Psoas muscle (tissue), 7 donors: ENCODE measurements at regions not wholly inside any gene's neighbourhood (a gene's known extent, or its start where the extent isn't known, plus 50 kb on each side); places are given as distances from the start of the nearest gene placed in this dataset.

Experiments used
- ATAC-seq, 4 donors: fragments of 200-7000 bp; cut with Tn5 transposase; one replicate each; pipeline ENCODE4 v1.9.1; 2020; ENCODE audit warnings: moderate library complexity in 3 of 4, mild to moderate bottlenecking in 2 of 4
- DNase-seq, 2 donors: peaks; one replicate each; pipeline ENCODE4 v3.0.0-alpha.2; 2020
- H3K27ac ChIP-seq: fragments of 200-600 bp; one replicate; pipeline ENCODE4 v1.8.0; 2022
- H3K27me3 ChIP-seq, 3 donors: fragments of 200-600 bp in 1 of 3; one replicate each; pipeline versions ENCODE4 v1.6.1 to v1.8.0; 2013 to 2022; ENCODE audit warnings: low read length in 2 of 3, mild to moderate bottlenecking in 2 of 3, moderate library complexity in 1 of 3; ENCODE audit not compliant: insufficient read depth in 3 of 3
- H3K36me3 ChIP-seq, 2 donors: fragments of 200-600 bp in 1 of 2; one replicate each; pipeline versions ENCODE4 v1.6.1 to v1.8.0; 2013 to 2022; ENCODE audit warnings: low read depth in 1 of 2, mild to moderate bottlenecking in 1 of 2, moderate library complexity in 1 of 2; ENCODE audit not compliant: insufficient read depth in 1 of 2
- H3K4me1 ChIP-seq: fragments of 200-600 bp; one replicate; pipeline ENCODE4 v1.8.0; 2022
- H3K4me3 ChIP-seq: fragments of 200-600 bp; one replicate; pipeline ENCODE4 v1.8.0; 2022; ENCODE audit warnings: mild to moderate bottlenecking
- H3K9me3 ChIP-seq: fragments of 200-600 bp; one replicate; pipeline ENCODE4 v1.8.0; 2022
- WGBS, 3 donors: extraction: QIAGEN DNeasy Blood & Tissue Kit; methylation state at CpG; one replicate each; pipeline versions ENCODE4 v1.1.6 to v1.1.7; 2013; 5-methylcytosine and 5-hydroxymethylcytosine counted together
- intact Hi-C, 2 donors: fragments of 100-400 bp; cut with DNase I; formaldehyde crosslinking; loops; one replicate each; pipeline versions ENCODE4 v1.11.0 to v1.14.2; 2022
- TF ChIP-seq, protein P1 (sequence below): fragments of 200-600 bp; IDR thresholded peaks from one replicate; pipeline ENCODE4 v1.8.0; 2022; ENCODE audit warnings: antibody characterized with exemption
- donor health status: healthy with polysubstance abuse.
- donor health status: DM: no; HTN: no; CAD: no; lungs with moderate emphysema.
- donor health status: Bipolar disorder and iron deficiency.
- donor health status: healthy.
- donor health status: DM: yes; HTN: yes; CAD: no.
- donor health status: DM: no; HTN: no; CAD: no.
- donor health status: DM: yes; HTN: yes; CAD: no.

DNA sequence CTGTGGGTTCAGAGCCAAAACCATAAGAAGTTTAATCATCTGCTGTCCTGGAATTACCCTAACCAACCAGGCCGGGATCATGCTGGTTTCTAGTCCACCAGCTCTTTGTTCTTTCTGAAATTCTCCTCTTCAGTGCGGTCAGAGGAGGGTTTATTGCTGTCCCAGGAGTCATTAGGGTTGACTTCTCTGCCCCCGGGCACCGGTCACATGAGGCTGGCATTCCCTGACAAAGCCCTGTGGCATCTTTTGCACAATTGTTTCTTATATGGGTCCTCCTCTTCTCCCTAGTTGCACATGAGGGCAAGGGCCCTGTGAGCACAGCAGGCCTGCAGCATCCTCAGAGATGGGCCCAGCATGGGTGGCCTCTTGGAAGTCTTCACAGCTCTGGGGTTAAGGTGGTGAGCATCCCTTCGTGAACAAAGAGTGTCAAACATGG, 243.9 kb downstream of the IRF8 start:
- Histone ChIP-seq H3K4me1 (no peaks in the 10 kb centered on the region), H3K9me3 (no peaks in the 10 kb centered on the region), H3K36me3 (no peaks in the 10 kb centered on the region), H3K4me3 (no peak overlapping the region), H3K27me3 (no peaks in the 10 kb centered on the region), H3K27ac (no peak overlapping the region)
- no peak for DNase-seq
- TF ChIP-seq, protein P1, sequence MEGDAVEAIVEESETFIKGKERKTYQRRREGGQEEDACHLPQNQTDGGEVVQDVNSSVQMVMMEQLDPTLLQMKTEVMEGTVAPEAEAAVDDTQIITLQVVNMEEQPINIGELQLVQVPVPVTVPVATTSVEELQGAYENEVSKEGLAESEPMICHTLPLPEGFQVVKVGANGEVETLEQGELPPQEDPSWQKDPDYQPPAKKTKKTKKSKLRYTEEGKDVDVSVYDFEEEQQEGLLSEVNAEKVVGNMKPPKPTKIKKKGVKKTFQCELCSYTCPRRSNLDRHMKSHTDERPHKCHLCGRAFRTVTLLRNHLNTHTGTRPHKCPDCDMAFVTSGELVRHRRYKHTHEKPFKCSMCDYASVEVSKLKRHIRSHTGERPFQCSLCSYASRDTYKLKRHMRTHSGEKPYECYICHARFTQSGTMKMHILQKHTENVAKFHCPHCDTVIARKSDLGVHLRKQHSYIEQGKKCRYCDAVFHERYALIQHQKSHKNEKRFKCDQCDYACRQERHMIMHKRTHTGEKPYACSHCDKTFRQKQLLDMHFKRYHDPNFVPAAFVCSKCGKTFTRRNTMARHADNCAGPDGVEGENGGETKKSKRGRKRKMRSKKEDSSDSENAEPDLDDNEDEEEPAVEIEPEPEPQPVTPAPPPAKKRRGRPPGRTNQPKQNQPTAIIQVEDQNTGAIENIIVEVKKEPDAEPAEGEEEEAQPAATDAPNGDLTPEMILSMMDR = no peak
- 68 to 79% (median 71%) methylated on average over 5 of the region's 5 CpGs for WGBS, 3 donors
- intact Hi-C loops = no loop called here
- no peak for ATAC-seq

DNA sequence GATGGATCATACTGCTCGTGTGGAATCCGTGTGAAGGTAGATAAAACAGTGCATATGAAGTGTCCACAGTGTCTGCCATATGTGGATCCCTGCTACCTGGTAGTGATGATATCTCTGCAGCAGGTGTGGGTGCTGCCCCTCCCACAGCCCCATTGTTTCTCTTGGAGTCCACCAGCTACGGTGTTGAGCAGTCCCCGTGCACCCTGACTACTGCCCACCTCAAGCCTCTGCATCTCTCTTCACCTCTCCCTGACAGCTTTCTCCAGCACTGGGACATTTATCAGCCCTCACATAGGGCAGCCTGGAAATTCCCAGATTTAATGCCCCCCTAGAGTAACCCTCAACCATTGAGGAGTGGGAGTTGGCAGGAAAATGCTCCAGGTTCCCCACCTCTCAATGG, 244.7 kb downstream of the IRF8 start:
- intact Hi-C loops = no loop called here
- no peak for ATAC-seq
- Histone ChIP-seq H3K27me3 (no peaks in the 10 kb centered on the region), H3K4me1 (no peaks in the 10 kb centered on the region), H3K4me3 (no peak overlapping the region), H3K36me3 (no peaks in the 10 kb centered on the region), H3K27ac (no peak overlapping the region), H3K9me3 (no peaks in the 10 kb centered on the region)
- WGBS, 3 donors = 84 to 89% (median 85%) methylated on average over 4 of the region's 4 CpGs
- DNase-seq = no peak
- TF ChIP-seq, protein P1 = no peak

DNA sequence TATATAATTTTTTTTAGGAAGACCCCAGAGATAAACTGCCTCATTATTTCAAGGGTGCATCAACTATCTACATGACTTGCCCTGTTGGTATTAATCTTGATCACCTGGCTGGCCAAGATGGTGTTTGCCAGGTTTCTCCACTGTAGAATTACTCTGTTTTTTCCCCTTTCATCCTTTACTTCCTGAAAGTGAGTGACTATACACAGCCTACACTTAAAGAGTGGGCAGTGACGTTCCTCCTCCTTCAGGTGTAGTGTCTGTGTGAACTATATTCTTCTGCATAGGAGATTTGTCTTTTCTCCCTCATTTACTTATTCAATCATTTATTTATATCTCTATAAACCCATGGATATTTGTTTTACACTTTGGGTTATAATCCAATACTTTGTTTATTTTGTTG, 246.7 kb downstream of the IRF8 start:
- TF ChIP-seq, protein P1 = no peak
- WGBS, 3 donors = 52 to 72% (median 63%) methylated on average over 1 of the region's 1 CpG
- no peak overlapping the region for H3K27ac ChIP-seq
- intact Hi-C loops = no loop called here
- H3K27me3 ChIP-seq = peaks cover 0 to 6% (median 0%) of the 10 kb centered on the region in 3 donors
- ATAC-seq = no peak
- no peaks in the 10 kb centered on the region for H3K9me3 ChIP-seq
- H3K36me3 ChIP-seq = no peaks in the 10 kb centered on the region
- DNase-seq = no peak
- no peaks in the 10 kb centered on the region for H3K4me1 ChIP-seq
- no peak overlapping the region for H3K4me3 ChIP-seq

DNA sequence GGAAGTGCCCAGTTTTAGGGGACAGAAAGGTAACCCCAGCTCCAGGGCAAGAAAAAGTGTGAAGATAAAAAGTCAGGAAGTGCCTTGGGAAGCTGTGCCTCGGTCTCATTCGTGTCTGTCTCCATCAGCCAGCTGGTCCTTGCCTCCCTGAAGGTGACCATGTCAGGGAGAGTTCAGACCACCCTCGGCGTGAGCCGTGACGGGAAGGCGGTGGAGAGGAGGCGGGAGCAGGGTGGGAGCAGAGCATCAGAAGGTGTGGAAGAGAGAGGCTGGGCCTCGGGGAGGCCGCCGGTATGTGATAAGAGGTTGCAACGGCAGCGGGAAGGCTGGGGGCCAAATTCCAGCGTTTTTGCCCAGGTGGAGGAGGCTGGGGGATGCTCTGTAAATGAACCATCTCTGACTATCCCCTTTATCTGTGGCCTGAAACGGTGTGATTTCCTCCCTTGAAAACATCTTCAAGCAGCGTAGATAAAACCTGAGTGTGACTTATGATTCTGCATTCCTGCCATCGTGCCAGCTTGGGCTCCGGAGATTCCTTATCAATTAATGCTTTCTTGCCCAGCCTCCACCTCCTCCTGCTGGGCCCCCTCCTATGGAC, 251.8 kb downstream of the IRF8 start:
- 70 to 76% (median 70%) methylated on average over 18 of the region's 18 CpGs for WGBS, 3 donors
- TF ChIP-seq, protein P1 = no peak

DNA sequence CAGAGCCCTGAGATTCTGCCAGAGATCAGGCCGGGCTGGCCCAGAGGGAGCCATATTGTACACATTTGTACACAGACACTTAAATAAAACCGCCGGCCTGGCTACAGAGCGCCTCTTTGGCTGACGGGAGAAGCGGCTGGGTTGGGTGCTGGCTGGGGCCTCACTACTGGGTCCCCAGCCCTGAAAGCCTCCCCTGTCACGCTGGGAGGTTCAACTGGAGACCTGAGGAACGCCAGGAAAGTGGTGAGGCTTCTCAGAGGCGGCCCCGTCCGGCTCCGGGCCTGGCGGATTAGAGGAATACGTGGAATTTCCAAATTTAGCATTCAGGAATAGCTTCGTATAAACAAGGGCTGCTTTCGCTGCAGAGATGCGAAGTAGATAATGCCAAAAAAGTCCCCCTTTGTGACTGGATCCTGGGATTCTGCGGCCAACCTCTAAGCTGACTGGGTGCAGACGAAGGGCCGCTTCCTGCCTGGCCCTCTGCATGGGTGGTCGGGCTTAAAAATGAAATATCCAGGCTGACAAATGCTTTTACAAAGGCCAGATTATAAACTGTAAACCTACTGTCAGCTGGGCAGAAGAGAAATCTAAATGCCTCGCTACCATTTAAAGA, 252.4 kb downstream of the IRF8 start:
- intact Hi-C loops = no loop called here
- no peaks in the 10 kb centered on the region for H3K36me3 ChIP-seq
- no peak overlapping the region for H3K27ac ChIP-seq
- ATAC-seq (no peak), DNase-seq (no peak)
- H3K4me1 ChIP-seq = no peaks in the 10 kb centered on the region
- H3K9me3 ChIP-seq = no peaks in the 10 kb centered on the region
- H3K27me3 ChIP-seq = peaks cover 0 to 15% (median 1%) of the 10 kb centered on the region in 3 donors
- TF ChIP-seq, protein P1 = no peak
- 68 to 73% (median 73%) methylated on average over 22 of the region's 22 CpGs for WGBS, 3 donors
- H3K4me3 ChIP-seq = no peak overlapping the region

More for the DNA sequence above, 251.8 kb downstream of the IRF8 start:
- Histone ChIP-seq H3K9me3 (no peaks in the 10 kb centered on the region), H3K36me3 (no peaks in the 10 kb centered on the region), H3K4me3 (no peak overlapping the region), H3K27ac (no peak overlapping the region), H3K27me3 (peaks cover 0 to 12% (median 1%) of the 10 kb centered on the region in 3 donors), H3K4me1 (no peaks in the 10 kb centered on the region)
- DNase-seq (no peak), ATAC-seq (no peak)
- intact Hi-C loops = no loop called here
